ENCODE measurements at regions not wholly inside any gene's neighbourhood (a gene's known extent, or its start where the extent isn't known, plus 50 kb on each side); places are given as distances from the start of the nearest gene placed in this dataset.

DNA sequence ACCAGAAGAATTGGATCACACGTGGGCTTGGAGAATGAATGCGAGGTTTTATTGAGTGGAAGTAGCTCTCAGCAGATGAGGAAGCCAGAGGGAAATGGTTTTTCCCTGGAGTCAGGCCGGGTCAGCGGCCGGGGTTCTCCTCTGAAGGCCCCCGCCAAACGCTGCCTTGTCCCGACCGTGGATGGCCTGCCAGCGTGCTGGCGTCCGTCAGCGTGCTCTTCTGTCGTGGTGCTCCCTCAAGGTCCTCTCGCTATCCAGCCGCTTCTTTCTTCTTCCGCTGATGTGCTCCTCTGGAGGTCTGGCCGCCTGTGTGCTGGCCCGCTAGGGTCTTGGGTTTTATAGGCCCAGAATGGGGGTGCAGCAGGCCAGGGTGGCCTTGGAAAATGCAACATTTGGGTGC, 632.2 kb downstream of the TRAM1L1 start:
- H3K27me3 ChIP-seq: no peaks in the 10 kb centered on the region
- H3K4me3 ChIP-seq: no peak overlapping the region
- TF ChIP-seq, protein P1, sequence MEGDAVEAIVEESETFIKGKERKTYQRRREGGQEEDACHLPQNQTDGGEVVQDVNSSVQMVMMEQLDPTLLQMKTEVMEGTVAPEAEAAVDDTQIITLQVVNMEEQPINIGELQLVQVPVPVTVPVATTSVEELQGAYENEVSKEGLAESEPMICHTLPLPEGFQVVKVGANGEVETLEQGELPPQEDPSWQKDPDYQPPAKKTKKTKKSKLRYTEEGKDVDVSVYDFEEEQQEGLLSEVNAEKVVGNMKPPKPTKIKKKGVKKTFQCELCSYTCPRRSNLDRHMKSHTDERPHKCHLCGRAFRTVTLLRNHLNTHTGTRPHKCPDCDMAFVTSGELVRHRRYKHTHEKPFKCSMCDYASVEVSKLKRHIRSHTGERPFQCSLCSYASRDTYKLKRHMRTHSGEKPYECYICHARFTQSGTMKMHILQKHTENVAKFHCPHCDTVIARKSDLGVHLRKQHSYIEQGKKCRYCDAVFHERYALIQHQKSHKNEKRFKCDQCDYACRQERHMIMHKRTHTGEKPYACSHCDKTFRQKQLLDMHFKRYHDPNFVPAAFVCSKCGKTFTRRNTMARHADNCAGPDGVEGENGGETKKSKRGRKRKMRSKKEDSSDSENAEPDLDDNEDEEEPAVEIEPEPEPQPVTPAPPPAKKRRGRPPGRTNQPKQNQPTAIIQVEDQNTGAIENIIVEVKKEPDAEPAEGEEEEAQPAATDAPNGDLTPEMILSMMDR (IDR thresholded peaks at IDR 0.05): no peak
- no peaks in the 10 kb centered on the region for H3K4me1 ChIP-seq
- ATAC-seq (no peak), DNase-seq (no peak)
- intact Hi-C loops (cut with DNase I): no loop called here
- H3K27ac ChIP-seq: no peak overlapping the region
- no peaks in the 10 kb centered on the region for H3K36me3 ChIP-seq
- H3K9me3 ChIP-seq: no peaks in the 10 kb centered on the region

DNA sequence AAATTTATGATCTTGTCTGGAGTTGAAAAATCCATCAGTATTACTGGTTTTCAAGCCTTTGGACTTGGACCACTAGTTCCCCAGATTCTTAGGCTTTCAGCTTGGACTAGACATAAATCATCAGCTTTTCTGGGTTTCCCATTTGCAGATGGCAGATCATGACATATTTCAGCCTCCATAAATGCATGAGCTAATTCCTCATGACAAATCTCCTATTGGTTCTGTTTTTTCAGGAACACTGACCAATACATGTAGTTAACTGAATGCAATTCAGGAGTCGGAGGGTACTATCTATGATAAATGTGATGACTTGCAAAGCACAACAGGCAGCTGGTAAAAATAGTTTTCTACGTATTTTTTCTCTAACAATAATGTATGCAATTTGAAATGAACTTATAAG, 635.6 kb downstream of the TRAM1L1 start:
- intact Hi-C loops (cut with DNase I): no loop called here

DNA sequence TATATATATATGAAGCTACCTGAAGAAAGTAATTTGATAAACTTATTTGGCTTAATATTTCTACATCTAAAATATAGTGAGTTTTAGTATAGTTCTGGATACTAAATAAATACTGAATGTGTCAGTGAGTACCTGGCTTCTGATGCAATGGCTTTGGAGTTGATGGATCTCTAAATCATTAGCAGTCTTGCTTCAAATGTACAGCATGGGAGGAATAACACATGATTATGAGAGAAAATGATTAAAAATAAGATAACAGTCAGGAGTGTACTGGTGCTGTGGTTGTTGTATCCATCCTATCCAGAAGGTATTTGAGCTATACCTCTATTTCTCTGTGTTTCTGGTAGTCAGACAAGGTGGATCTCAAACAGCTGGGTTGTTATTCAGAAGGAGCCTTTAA, 641.3 kb downstream of the TRAM1L1 start:
- H3K4me3 ChIP-seq: no peak overlapping the region
- H3K4me1 ChIP-seq: no peaks in the 10 kb centered on the region
- no peak overlapping the region for H3K27ac ChIP-seq
- TF ChIP-seq, protein P1 (IDR thresholded peaks at IDR 0.05): no peak
- intact Hi-C loops (cut with DNase I): no loop called here
- H3K9me3 ChIP-seq: peaks cover 0 to 5% of the 10 kb centered on the region in 2 donors
- H3K36me3 ChIP-seq: no peaks in the 10 kb centered on the region
- ATAC-seq: no peak
- no peaks in the 10 kb centered on the region for H3K27me3 ChIP-seq
- DNase-seq: no peak

More for the DNA sequence above, 635.6 kb downstream of the TRAM1L1 start:
- no peak for DNase-seq
- H3K4me1 ChIP-seq: no peaks in the 10 kb centered on the region
- H3K36me3 ChIP-seq: no peaks in the 10 kb centered on the region
- H3K27ac ChIP-seq: no peak overlapping the region
- no peak overlapping the region for H3K4me3 ChIP-seq
- no peaks in the 10 kb centered on the region for H3K9me3 ChIP-seq
- ATAC-seq: no peak
- TF ChIP-seq, protein P1 (IDR thresholded peaks at IDR 0.05): no peak
- no peaks in the 10 kb centered on the region for H3K27me3 ChIP-seq

DNA sequence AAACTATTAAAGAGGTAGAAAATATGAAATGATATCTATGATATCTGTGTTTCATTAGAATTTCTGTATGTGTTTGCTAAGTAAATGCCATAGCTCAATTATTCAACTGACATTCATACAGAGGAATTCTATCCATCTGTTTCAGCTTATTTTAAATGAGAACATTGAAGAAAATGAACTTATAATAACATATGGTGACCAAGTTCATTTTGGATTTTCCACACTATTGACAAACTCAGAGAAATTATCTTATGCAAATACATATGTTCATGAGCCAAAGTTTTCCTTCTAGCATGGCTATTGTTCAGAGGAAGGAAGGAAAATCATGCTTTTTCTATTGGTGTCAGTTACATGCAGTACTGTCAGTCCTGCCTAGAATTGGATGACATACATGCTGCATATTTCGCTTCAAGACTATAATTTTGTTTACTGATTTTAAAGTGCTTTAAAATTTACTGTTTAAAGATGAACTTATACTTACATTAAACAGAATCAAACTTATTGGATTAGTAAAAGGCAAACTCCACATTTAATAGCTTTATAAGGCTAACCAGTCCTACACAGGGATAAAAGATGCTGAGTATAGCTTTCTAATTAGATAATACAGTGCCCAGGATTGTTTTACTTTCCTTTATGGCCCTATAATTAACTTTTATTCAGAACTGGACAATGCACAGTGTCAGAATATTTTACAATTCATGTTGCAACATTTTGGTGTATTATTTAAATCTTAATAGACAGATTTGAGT, 646.2 kb downstream of the TRAM1L1 start:
- no peak overlapping the region for H3K27ac ChIP-seq
- no peak overlapping the region for H3K4me3 ChIP-seq
- DNase-seq (no peak), ATAC-seq (no peak)
- peaks cover 0 to 5% of the 10 kb centered on the region in 2 donors for H3K9me3 ChIP-seq
- intact Hi-C loops (cut with DNase I): no loop called here
- TF ChIP-seq, protein P1 (IDR thresholded peaks at IDR 0.05): no peak
- H3K4me1 ChIP-seq: no peaks in the 10 kb centered on the region
- H3K36me3 ChIP-seq: no peaks in the 10 kb centered on the region
- H3K27me3 ChIP-seq: no peaks in the 10 kb centered on the region

DNA sequence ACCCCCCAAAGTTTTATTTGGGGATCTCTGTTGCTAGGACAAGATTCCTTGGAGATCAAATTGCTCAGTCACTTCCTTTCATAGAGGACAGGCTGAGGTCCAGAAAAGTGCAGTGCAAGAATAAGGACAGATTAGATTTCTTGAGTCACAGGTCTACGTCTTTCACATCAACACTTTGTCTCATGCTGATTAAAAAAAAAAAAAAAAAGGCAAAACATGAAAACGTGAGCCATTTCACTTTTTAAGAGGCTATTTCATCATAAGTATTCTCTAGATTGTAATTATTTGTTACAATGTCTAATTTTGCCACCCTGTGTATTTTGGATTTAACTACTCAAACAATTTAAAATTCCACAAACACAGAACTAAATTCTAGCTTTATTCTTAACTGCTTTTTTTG, 647.0 kb downstream of the TRAM1L1 start:
- no peak overlapping the region for H3K27ac ChIP-seq
- intact Hi-C loops (cut with DNase I): no loop called here

More for the DNA sequence above, 647.0 kb downstream of the TRAM1L1 start:
- no peak for DNase-seq
- Histone ChIP-seq H3K4me1 (no peaks in the 10 kb centered on the region), H3K36me3 (no peaks in the 10 kb centered on the region), H3K27me3 (no peaks in the 10 kb centered on the region), H3K4me3 (no peak overlapping the region), H3K9me3 (peaks cover 0 to 5% of the 10 kb centered on the region in 2 donors)
- no peak for ATAC-seq
- TF ChIP-seq, protein P1 (IDR thresholded peaks at IDR 0.05): no peak

Data from left lung (tissue), 4 donors.